ENCODE measurements at regions not wholly inside any gene's neighbourhood (a gene's known extent, or its start where the extent isn't known, plus 50 kb on each side); places are given as distances from the start of the nearest gene placed in this dataset.

- H3K27me3 ChIP-seq, result no peaks in the 10 kb centered on the region
- TF ChIP-seq, protein P1, sequence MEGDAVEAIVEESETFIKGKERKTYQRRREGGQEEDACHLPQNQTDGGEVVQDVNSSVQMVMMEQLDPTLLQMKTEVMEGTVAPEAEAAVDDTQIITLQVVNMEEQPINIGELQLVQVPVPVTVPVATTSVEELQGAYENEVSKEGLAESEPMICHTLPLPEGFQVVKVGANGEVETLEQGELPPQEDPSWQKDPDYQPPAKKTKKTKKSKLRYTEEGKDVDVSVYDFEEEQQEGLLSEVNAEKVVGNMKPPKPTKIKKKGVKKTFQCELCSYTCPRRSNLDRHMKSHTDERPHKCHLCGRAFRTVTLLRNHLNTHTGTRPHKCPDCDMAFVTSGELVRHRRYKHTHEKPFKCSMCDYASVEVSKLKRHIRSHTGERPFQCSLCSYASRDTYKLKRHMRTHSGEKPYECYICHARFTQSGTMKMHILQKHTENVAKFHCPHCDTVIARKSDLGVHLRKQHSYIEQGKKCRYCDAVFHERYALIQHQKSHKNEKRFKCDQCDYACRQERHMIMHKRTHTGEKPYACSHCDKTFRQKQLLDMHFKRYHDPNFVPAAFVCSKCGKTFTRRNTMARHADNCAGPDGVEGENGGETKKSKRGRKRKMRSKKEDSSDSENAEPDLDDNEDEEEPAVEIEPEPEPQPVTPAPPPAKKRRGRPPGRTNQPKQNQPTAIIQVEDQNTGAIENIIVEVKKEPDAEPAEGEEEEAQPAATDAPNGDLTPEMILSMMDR (IDR thresholded peaks at IDR 0.05; ENCODE audit: low read depth, low read length), result no peak
- DNase-seq, result no peak
- no peaks in the 10 kb centered on the region for H3K4me1 ChIP-seq
- no peaks in the 10 kb centered on the region for H3K36me3 ChIP-seq
- H3K4me3 ChIP-seq (ENCODE audit: low read depth, low read length), result no peak overlapping the region
- H3K9me3 ChIP-seq, result no peaks in the 10 kb centered on the region
Measured at GRCh38 chr4:81881855-81882621, 410.3 kb upstream of the RASGEF1B start.

DNA sequence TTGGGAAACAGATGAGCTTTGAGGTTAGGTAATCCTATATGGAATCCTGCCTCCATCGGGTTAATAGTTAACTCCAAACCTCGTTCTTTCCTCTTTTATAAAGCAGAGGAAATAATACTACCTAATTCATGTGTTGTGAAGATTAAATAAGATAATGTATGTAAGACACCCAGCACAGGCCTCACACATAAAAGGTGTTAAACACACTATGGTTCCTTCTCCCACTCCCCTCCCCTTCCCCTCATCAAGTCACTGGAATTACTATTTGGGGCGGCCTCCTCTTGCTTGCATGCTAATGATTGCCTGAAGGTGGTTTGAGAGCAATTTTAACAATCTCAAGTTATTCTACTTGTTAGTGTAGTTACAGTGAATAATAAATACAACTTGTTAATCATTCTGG is 404.4 kb upstream of the RASGEF1B start:
- Histone ChIP-seq H3K9me3 (no peaks in the 10 kb centered on the region), H3K27me3 (no peaks in the 10 kb centered on the region), H3K36me3 (no peaks in the 10 kb centered on the region), H3K4me3 (ENCODE audit: low read depth, low read length) (no peak overlapping the region), H3K4me1 (no peaks in the 10 kb centered on the region)
- no peak for DNase-seq
- TF ChIP-seq, protein P1 (IDR thresholded peaks at IDR 0.05; ENCODE audit: low read depth, low read length), result no peak

DNA sequence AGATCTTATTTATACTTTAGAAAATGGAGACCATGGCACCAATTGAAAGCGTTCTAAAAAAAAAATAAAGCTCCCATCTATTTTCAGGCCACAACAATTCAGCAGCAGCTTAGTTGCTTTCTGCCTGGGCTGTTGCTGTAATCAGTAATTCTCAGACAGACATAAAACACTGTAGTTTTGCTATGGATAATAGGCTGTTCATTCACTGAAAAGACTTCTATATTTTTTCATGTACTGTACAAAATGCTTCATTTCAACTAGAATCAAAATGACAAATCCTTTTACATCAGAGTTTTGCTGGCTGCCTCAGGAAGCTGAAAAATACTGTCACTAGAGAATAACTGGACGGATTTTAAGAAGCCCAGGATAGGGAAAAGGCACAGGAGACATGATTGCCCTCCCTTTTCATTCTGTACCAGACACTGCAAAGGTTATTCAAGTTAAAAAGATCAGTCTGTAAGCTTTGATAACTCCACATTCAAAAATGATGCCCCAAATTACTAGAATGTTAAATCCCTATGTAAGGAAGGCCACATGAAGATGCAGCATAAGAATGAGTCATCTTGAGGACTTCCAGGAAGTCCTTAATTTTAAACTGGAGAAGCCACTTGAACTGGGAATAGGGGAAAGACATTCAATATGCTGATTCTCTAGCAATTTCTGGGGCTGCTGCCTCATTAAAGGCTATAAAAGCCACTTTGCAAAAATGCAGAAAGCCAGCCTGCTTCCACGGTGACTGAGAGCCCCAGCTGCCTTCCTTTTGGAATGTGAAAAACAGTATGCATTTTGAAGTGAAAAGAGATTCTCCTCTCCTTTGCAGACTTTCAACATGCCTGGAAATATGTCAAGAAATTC is 403.2 kb upstream of the RASGEF1B start:
- no peak for DNase-seq
- H3K27me3 ChIP-seq, result no peaks in the 10 kb centered on the region
- H3K4me1 ChIP-seq, result no peaks in the 10 kb centered on the region
- H3K36me3 ChIP-seq, result no peaks in the 10 kb centered on the region
- no peaks in the 10 kb centered on the region for H3K9me3 ChIP-seq
- H3K4me3 ChIP-seq (ENCODE audit: low read depth, low read length), result no peak overlapping the region
- TF ChIP-seq, protein P1 (IDR thresholded peaks at IDR 0.05; ENCODE audit: low read depth, low read length), result no peak

DNA sequence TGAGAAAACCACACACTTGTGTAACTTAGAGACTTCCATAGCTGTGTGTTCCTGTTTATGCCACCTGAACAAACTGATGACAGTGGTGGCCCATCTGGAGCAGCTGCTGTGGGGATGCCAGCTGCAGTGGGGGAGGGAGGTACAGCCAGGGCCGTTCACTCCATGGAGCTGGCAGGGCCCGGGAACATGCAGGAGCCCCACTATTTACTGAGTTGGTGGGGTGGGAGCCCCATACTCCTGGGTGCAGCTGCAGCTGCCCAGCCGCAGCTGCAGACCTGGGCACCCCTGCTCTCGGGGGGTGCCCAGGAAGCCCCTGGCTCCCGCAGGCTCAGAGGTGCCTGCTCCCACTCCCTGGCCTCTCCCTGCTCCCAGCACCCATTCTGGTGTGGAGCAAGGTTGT is 398.6 kb upstream of the RASGEF1B start:
- TF ChIP-seq, protein P1 (IDR thresholded peaks at IDR 0.05; ENCODE audit: low read depth, low read length), result no peak
- no peak for DNase-seq
- H3K36me3 ChIP-seq, result no peaks in the 10 kb centered on the region

GRCh38 chr4:81860111-81860510 is 388.4 kb upstream of the RASGEF1B start:
- no peaks in the 10 kb centered on the region for H3K4me1 ChIP-seq
- no peak overlapping the region for H3K4me3 ChIP-seq (ENCODE audit: low read depth, low read length)
- no peaks in the 10 kb centered on the region for H3K36me3 ChIP-seq
- H3K27me3 ChIP-seq, result no peaks in the 10 kb centered on the region
- TF ChIP-seq, protein P1 (IDR thresholded peaks at IDR 0.05; ENCODE audit: low read depth, low read length), result no peak
- H3K9me3 ChIP-seq, result no peaks in the 10 kb centered on the region
- DNase-seq, result no peak

More for the DNA sequence above, 398.6 kb upstream of the RASGEF1B start:
- no peaks in the 10 kb centered on the region for H3K9me3 ChIP-seq
- H3K27me3 ChIP-seq, result no peaks in the 10 kb centered on the region
- no peak overlapping the region for H3K4me3 ChIP-seq (ENCODE audit: low read depth, low read length)
- H3K4me1 ChIP-seq, result no peaks in the 10 kb centered on the region

DNA sequence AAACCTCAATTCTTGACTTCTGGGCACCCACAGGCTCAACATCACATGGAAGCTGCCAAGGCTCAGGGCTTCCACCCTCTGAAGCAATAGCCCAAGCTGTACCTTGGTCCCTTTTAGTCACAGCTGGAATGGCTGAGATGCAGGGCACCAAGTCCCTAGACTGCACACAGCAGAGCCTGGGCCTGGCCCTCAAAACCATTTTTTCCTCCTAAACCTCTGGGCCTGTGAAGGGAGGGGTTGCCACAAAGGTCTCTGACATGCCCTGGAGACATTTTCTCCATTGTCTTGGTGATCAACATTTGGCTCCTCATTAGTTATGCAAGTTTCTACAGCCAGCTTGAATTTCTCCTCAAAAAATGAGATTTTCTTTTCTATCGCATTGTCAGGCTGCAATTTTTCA is 382.7 kb upstream of the RASGEF1B start:
- TF ChIP-seq, protein P1 (IDR thresholded peaks at IDR 0.05; ENCODE audit: low read depth, low read length), result no peak
- H3K27me3 ChIP-seq, result no peaks in the 10 kb centered on the region
- no peaks in the 10 kb centered on the region for H3K36me3 ChIP-seq
- no peaks in the 10 kb centered on the region for H3K9me3 ChIP-seq
- DNase-seq, result no peak
- H3K4me1 ChIP-seq, result no peaks in the 10 kb centered on the region
- no peak overlapping the region for H3K4me3 ChIP-seq (ENCODE audit: low read depth, low read length)

Data from BE2C (cell line).